Mesothelial cell of epicardium (in vitro differentiated cells): ENCODE measurements at regions not wholly inside any gene's neighbourhood (a gene's known extent, or its start where the extent isn't known, plus 50 kb on each side); places are given as distances from the start of the nearest gene placed in this dataset.

ENCODE experiments used
- DNase-seq, 2 experiments: peaks; one replicate each; pipeline ENCODE4 v3.0.0; 2021; ENCODE audit warnings: low spot score in 2 of 2; ENCODE audit not compliant: unreplicated experiment in 2 of 2
- H3K27ac Mint-ChIP-seq: 2 replicates; pipeline ENCODE4 v1.8.0; 2021; ENCODE audit warnings: mixed read lengths
- H3K27me3 Mint-ChIP-seq: 2 replicates; pipeline ENCODE4 v1.8.0; 2021; ENCODE audit warnings: low read depth, mixed read lengths
- H3K36me3 Mint-ChIP-seq: 2 replicates; pipeline ENCODE4 v1.8.0; 2021; ENCODE audit warnings: mixed read lengths
- H3K4me1 Mint-ChIP-seq: 2 replicates; pipeline ENCODE4 v1.8.0; 2021; ENCODE audit warnings: mixed read lengths
- H3K4me3 Mint-ChIP-seq: 2 replicates; pipeline ENCODE4 v1.8.0; 2021; ENCODE audit warnings: mild to moderate bottlenecking, moderate library complexity, mixed read lengths
- H3K9me3 Mint-ChIP-seq: 2 replicates; pipeline ENCODE4 v1.8.0; 2021; ENCODE audit warnings: mixed read lengths
- CTCF ChIP-seq: fragments of 200-600 bp; sonication (generic); IDR thresholded peaks from one replicate; pipeline ENCODE4 v1.5.0; 2021; ENCODE audit warnings: antibody characterized with exemption; ENCODE audit not compliant: unreplicated experiment

- H3K27ac Mint-ChIP-seq, result no peak overlapping the region
- peaks cover 19% of the 10 kb centered on the region for H3K27me3 Mint-ChIP-seq
- no peak overlapping the region for H3K4me3 Mint-ChIP-seq
- no peaks in the 10 kb centered on the region for H3K36me3 Mint-ChIP-seq
- no peaks in the 10 kb centered on the region for H3K4me1 Mint-ChIP-seq
- no peak for DNase-seq
- H3K9me3 Mint-ChIP-seq, result peaks cover 4% of the 10 kb centered on the region
- TF ChIP-seq CTCF, result no peak
Observed at GRCh38 chr7:132691201-132691600, 114.9 kb upstream of the PLXNA4 start.

- Mint-ChIP-seq H3K4me3 (no peak overlapping the region), H3K9me3 (peaks cover 10% of the 10 kb centered on the region), H3K27me3 (peaks cover 24% of the 10 kb centered on the region), H3K4me1 (no peaks in the 10 kb centered on the region), H3K36me3 (no peaks in the 10 kb centered on the region), H3K27ac (no peak overlapping the region)
- no peak for DNase-seq
- TF ChIP-seq CTCF, result no peak
Observed at GRCh38 chr7:132690174-132690573, 113.9 kb upstream of the PLXNA4 start.

- Mint-ChIP-seq H3K36me3 (no peaks in the 10 kb centered on the region), H3K4me3 (no peak overlapping the region), H3K4me1 (no peaks in the 10 kb centered on the region), H3K27ac (no peak overlapping the region), H3K27me3 (peaks cover 37% of the 10 kb centered on the region), H3K9me3 (peaks cover 10% of the 10 kb centered on the region)
- no peak for TF ChIP-seq CTCF
- no peak for DNase-seq
Observed at GRCh38 chr7:132687981-132688383, 111.7 kb upstream of the PLXNA4 start.

- DNase-seq, result no peak
- Mint-ChIP-seq H3K9me3 (peaks cover 10% of the 10 kb centered on the region), H3K36me3 (no peaks in the 10 kb centered on the region), H3K27ac (no peak overlapping the region), H3K4me1 (no peaks in the 10 kb centered on the region), H3K27me3 (peaks cover 38% of the 10 kb centered on the region), H3K4me3 (no peak overlapping the region)
- no peak for TF ChIP-seq CTCF
Observed at GRCh38 chr7:132687016-132687415, 110.7 kb upstream of the PLXNA4 start.

- no peak for DNase-seq
- H3K27me3 Mint-ChIP-seq, result peaks cover 33% of the 10 kb centered on the region
- H3K9me3 Mint-ChIP-seq, result peaks cover 10% of the 10 kb centered on the region
- TF ChIP-seq CTCF, result no peak
- H3K27ac Mint-ChIP-seq, result no peak overlapping the region
- no peaks in the 10 kb centered on the region for H3K36me3 Mint-ChIP-seq
- H3K4me3 Mint-ChIP-seq, result no peak overlapping the region
- no peaks in the 10 kb centered on the region for H3K4me1 Mint-ChIP-seq
Observed at GRCh38 chr7:132685277-132685676, 109.0 kb upstream of the PLXNA4 start.
